Mammary epithelial cell (primary cell): ENCODE measurements at regions not wholly inside any gene's neighbourhood (a gene's known extent, or its start where the extent isn't known, plus 50 kb on each side); places are given as distances from the start of the nearest gene placed in this dataset.

ENCODE experiments used
- EZH2 ChIP-seq: IDR thresholded peaks from 2 replicates; pipeline ENCODE4 v1.6.1; 2012; ENCODE audit warnings: low read length, inconsistent platforms, borderline replicate concordance
- TF ChIP-seq, protein P1 (sequence below), 2 donors: IDR thresholded peaks in 1 of 2; conservative IDR thresholded peaks in 1 of 2; 2 replicates each; pipeline ENCODE4 v1.5.1; 2011 to 2012; ENCODE audit warnings: inconsistent platforms in 2 of 2, low read length in 2 of 2, mild to moderate bottlenecking in 2 of 2, control low read depth in 1 of 2, low read depth in 1 of 2; ENCODE audit not compliant: insufficient read depth in 1 of 2; ENCODE audit errors: extremely low read depth in 1 of 2

DNA sequence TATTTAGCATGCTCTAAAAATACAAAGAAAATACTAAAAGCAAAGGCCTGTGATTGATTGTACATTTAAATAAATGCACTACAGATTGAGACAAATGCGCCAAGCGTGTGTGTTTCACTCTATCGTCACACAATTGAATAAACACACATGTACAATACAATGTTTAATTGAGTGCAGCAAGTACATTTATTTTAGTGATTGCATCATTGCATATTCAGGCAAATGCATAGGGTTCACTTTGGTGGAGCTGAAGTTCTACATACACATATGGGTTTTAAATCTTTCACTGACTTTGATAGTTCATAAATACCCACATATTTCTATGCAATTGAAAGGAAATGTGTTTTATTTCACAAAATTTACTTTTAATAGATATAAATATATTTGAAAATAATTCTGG, 750.6 kb upstream of the MMS22L start:
- TF ChIP-seq, protein P1, sequence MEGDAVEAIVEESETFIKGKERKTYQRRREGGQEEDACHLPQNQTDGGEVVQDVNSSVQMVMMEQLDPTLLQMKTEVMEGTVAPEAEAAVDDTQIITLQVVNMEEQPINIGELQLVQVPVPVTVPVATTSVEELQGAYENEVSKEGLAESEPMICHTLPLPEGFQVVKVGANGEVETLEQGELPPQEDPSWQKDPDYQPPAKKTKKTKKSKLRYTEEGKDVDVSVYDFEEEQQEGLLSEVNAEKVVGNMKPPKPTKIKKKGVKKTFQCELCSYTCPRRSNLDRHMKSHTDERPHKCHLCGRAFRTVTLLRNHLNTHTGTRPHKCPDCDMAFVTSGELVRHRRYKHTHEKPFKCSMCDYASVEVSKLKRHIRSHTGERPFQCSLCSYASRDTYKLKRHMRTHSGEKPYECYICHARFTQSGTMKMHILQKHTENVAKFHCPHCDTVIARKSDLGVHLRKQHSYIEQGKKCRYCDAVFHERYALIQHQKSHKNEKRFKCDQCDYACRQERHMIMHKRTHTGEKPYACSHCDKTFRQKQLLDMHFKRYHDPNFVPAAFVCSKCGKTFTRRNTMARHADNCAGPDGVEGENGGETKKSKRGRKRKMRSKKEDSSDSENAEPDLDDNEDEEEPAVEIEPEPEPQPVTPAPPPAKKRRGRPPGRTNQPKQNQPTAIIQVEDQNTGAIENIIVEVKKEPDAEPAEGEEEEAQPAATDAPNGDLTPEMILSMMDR (conservative IDR thresholded peaks at IDR 0.05 in 1 of 2, IDR thresholded peaks at IDR 0.05 in 1 of 2; ENCODE audit: extremely low read depth in 1 of 2, insufficient read depth in 1 of 2, low read depth in 1 of 2, low read length in 2 of 2): no peak
- no peak for TF ChIP-seq EZH2
